HEK293 (cell line): ENCODE measurements at regions not wholly inside any gene's neighbourhood (a gene's known extent, or its start where the extent isn't known, plus 50 kb on each side); places are given as distances from the start of the nearest gene placed in this dataset.

Experiments used
- AEBP2 ChIP-seq: fragments of 450-650 bp; formaldehyde crosslinking; IDR thresholded peaks from 2 replicates; pipeline ENCODE4 v1.5.1; 2016; ENCODE audit warnings: missing biosample characterization, missing genetic modification characterization, borderline replicate concordance
- GLI2 ChIP-seq: fragments of 450-650 bp; formaldehyde crosslinking; IDR thresholded peaks from 2 replicates; pipeline ENCODE4; 2017; ENCODE audit warnings: missing biosample characterization, missing genetic modification characterization, low read depth, borderline replicate concordance
- PBX3 ChIP-seq: sonication (generic); formaldehyde crosslinking; IDR thresholded peaks from 2 replicates; pipeline ENCODE4 v1.8.1; 2022; ENCODE audit warnings: mild to moderate bottlenecking, moderate library complexity, missing genetic modification reagents
- SALL2 ChIP-seq: fragments of 450-650 bp; formaldehyde crosslinking; IDR thresholded peaks from 2 replicates; pipeline ENCODE4 v1.5.0; 2017; ENCODE audit warnings: missing biosample characterization, mild to moderate bottlenecking, missing genetic modification characterization, borderline replicate concordance
- ZNF132 ChIP-seq: fragments of 450-650 bp; formaldehyde crosslinking; IDR thresholded peaks from 2 replicates; pipeline ENCODE4 v1.5.1; 2017; ENCODE audit warnings: missing biosample characterization, missing genetic modification characterization, borderline replicate concordance
- ZNF146 ChIP-seq: fragments of 450-650 bp; formaldehyde crosslinking; IDR thresholded peaks from 2 replicates; pipeline ENCODE4 v1.5.1; 2016; ENCODE audit warnings: missing biosample characterization, missing genetic modification characterization
- ZNF274 ChIP-seq, 2 experiments: fragments of 200-500 bp in 1 of 2; fragments of 450-650 bp in 1 of 2; sonication (Bioruptor generic) in 1 of 2; formaldehyde crosslinking in 1 of 2; IDR thresholded peaks; 2 replicates each; pipeline versions ENCODE4 v1.5.1 to v1.6.1; 2014 to 2016; ENCODE audit warnings: borderline replicate concordance in 1 of 2, inconsistent platforms in 1 of 2, low read length in 1 of 2, missing biosample characterization in 1 of 2, missing genetic modification characterization in 1 of 2
- ZNF354C ChIP-seq: fragments of 450-650 bp; formaldehyde crosslinking; IDR thresholded peaks from 2 replicates; pipeline ENCODE4 v1.5.1; 2016; ENCODE audit warnings: missing biosample characterization, missing genetic modification characterization, low read depth, borderline replicate concordance
- ZNF560 ChIP-seq: fragments of 450-650 bp; formaldehyde crosslinking; IDR thresholded peaks from 2 replicates; pipeline ENCODE4 v1.5.1; 2017; ENCODE audit warnings: missing biosample characterization, missing genetic modification characterization, borderline replicate concordance
- ZNF610 ChIP-seq: fragments of 450-650 bp; formaldehyde crosslinking; IDR thresholded peaks from 2 replicates; pipeline ENCODE4 v1.5.1; 2016; ENCODE audit warnings: missing biosample characterization, missing genetic modification characterization, borderline replicate concordance
- ZNF701 ChIP-seq: fragments of 450-650 bp; formaldehyde crosslinking; IDR thresholded peaks from 2 replicates; pipeline ENCODE4 v1.5.1; 2016; ENCODE audit warnings: missing biosample characterization, missing genetic modification characterization
- TF ChIP-seq, protein P1 (sequence below): fragments of 450-650 bp; formaldehyde crosslinking; IDR thresholded peaks from 2 replicates; pipeline ENCODE4 v1.5.1; 2016; ENCODE audit warnings: missing biosample characterization, missing genetic modification characterization
- TF ChIP-seq, protein P2 (sequence below): fragments of 450-650 bp; formaldehyde crosslinking; IDR thresholded peaks from 2 replicates; pipeline ENCODE4 v1.5.1; 2016; ENCODE audit warnings: missing biosample characterization, missing genetic modification characterization
- TF ChIP-seq, protein P3 (sequence below): fragments of 450-650 bp; formaldehyde crosslinking; IDR thresholded peaks from 2 replicates; pipeline ENCODE4 v1.5.1; 2017; ENCODE audit warnings: missing biosample characterization, mild to moderate bottlenecking, missing genetic modification characterization, moderate library complexity

DNA sequence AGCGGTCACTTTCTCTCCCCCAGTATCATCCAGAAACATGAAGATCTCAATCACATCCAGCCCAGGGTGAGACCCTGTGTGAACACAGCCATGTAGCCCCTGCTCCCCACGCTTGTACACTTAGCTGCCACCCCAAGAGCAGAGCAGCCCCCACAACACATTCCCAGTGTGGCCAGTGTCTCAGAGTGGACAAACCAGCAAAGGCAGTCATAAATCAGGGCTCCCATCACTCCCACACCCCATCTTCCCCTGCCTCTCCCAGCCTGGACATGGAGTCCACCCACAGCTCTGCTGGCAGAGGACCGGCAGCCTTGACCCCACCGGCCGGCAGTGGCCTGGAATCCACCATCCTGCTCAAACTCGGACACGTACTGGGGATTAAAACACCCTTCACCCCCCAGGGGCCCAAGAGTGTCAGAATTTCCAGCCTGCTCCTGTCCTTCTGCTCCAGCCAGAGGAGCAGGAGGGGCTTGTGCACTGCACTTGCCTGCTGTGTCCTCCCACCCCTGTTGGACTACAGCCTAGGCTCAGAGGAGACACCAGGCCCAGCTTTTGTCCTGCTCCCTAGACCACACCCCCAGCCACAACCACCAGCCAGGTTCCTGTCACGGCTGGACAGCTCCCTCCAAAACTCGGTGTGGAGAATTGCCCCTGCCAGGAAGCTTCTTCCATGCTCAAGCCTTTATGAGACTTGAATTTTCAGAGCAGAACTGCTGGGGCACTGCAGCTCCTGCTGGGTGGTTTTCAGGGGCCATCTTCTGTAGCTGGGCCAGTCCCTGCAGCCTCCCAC is 206.1 kb downstream of the SMAD2 start:
- TF ChIP-seq ZNF146 (tag by site-specific recombination) (no peak), SALL2 (no peak), PBX3 (no peak), ZNF560 (no peak), ZNF132 (tag by site-specific recombination) (no peak), ZNF701 (tag by site-specific recombination) (no peak), GLI2 (tag by site-specific recombination) (no peak), ZNF274 (IDR thresholded peaks at IDR 0.05; ENCODE audit: low read length) (no peak), ZNF274 (tag by site-specific recombination; IDR thresholded peaks at IDR 0.05; ENCODE audit: borderline replicate concordance) (no peak), AEBP2 (tag by site-specific recombination) (no peak), ZNF354C (no peak), ZNF610 (tag by site-specific recombination) (no peak)
- TF ChIP-seq, protein P1, sequence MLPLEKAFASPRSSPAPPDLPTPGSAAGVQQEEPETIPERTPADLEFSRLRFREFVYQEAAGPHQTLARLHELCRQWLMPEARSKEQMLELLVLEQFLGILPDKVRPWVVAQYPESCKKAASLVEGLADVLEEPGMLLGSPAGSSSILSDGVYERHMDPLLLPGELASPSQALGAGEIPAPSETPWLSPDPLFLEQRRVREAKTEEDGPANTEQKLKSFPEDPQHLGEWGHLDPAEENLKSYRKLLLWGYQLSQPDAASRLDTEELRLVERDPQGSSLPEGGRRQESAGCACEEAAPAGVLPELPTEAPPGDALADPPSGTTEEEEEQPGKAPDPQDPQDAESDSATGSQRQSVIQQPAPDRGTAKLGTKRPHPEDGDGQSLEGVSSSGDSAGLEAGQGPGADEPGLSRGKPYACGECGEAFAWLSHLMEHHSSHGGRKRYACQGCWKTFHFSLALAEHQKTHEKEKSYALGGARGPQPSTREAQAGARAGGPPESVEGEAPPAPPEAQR: no peak
- TF ChIP-seq, protein P2, sequence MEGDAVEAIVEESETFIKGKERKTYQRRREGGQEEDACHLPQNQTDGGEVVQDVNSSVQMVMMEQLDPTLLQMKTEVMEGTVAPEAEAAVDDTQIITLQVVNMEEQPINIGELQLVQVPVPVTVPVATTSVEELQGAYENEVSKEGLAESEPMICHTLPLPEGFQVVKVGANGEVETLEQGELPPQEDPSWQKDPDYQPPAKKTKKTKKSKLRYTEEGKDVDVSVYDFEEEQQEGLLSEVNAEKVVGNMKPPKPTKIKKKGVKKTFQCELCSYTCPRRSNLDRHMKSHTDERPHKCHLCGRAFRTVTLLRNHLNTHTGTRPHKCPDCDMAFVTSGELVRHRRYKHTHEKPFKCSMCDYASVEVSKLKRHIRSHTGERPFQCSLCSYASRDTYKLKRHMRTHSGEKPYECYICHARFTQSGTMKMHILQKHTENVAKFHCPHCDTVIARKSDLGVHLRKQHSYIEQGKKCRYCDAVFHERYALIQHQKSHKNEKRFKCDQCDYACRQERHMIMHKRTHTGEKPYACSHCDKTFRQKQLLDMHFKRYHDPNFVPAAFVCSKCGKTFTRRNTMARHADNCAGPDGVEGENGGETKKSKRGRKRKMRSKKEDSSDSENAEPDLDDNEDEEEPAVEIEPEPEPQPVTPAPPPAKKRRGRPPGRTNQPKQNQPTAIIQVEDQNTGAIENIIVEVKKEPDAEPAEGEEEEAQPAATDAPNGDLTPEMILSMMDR (tag by site-specific recombination): no peak
- TF ChIP-seq, protein P3, sequence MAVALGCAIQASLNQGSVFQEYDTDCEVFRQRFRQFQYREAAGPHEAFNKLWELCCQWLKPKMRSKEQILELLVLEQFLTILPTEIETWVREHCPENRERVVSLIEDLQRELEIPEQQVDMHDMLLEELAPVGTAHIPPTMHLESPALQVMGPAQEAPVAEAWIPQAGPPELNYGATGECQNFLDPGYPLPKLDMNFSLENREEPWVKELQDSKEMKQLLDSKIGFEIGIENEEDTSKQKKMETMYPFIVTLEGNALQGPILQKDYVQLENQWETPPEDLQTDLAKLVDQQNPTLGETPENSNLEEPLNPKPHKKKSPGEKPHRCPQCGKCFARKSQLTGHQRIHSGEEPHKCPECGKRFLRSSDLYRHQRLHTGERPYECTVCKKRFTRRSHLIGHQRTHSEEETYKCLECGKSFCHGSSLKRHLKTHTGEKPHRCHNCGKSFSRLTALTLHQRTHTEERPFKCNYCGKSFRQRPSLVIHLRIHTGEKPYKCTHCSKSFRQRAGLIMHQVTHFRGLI (tag by site-specific recombination): no peak
